Neural progenitor cell (in vitro differentiated cells): ENCODE measurements at regions not wholly inside any gene's neighbourhood (a gene's known extent, or its start where the extent isn't known, plus 50 kb on each side); places are given as distances from the start of the nearest gene placed in this dataset.

Experiments used
- DNase-seq: peaks from one replicate; pipeline ENCODE4 v3.0.0-alpha.2; 2016; ENCODE audit warnings: low spot score
- H2AFZ ChIP-seq: fragments of 200-600 bp; sonication (generic); replicated peaks from 2 replicates; pipeline ENCODE4 v1.6.1; 2016; ENCODE audit warnings: antibody characterized with exemption
- H3F3A ChIP-seq: fragments of 200-600 bp; sonication (generic); 2 replicates; pipeline ENCODE4 v1.6.1; 2016; ENCODE audit warnings: antibody characterized with exemption, low read depth
- H3K27ac ChIP-seq: fragments of 200-600 bp; sonication (generic); 2 replicates; pipeline ENCODE4 v1.5.1; 2016; ENCODE audit warnings: mild to moderate bottlenecking
- H3K27me3 ChIP-seq: fragments of 200-600 bp; sonication (generic); 2 replicates; pipeline ENCODE4 v1.6.1; 2016; ENCODE audit warnings: mild to moderate bottlenecking, moderate library complexity
- H3K36me3 ChIP-seq: fragments of 200-600 bp; sonication (generic); 2 replicates; pipeline ENCODE4 v1.5.1; 2016
- H3K4me1 ChIP-seq: fragments of 200-600 bp; sonication (generic); 2 replicates; pipeline ENCODE4 v1.6.1; 2016; ENCODE audit warnings: mixed run types
- H3K4me2 ChIP-seq: fragments of 200-600 bp; sonication (generic); 2 replicates; pipeline ENCODE4 v1.6.1; 2016
- H3K4me3 ChIP-seq: fragments of 200-600 bp; sonication (generic); 2 replicates; pipeline ENCODE4 v1.5.1; 2016
- H3K79me2 ChIP-seq: fragments of 200-600 bp; sonication (generic); 2 replicates; pipeline ENCODE4 v1.6.1; 2016; ENCODE audit warnings: low read depth
- H3K9ac ChIP-seq: fragments of 200-600 bp; sonication (generic); 2 replicates; pipeline ENCODE4 v1.6.1; 2016
- H3K9me3 ChIP-seq: fragments of 200-600 bp; sonication (generic); 2 replicates; pipeline ENCODE4 v1.5.1; 2016; ENCODE audit warnings: low read depth
- H4K20me1 ChIP-seq: fragments of 200-600 bp; sonication (generic); 2 replicates; pipeline ENCODE4 v1.6.1; 2016; ENCODE audit warnings: low read depth
- H3K27ac Mint-ChIP-seq: 3 replicates; pipeline ENCODE4 v1.8.0; 2021; ENCODE audit warnings: mixed read lengths
- H3K27me3 Mint-ChIP-seq: 2 replicates; pipeline ENCODE4 v1.8.0; 2022; ENCODE audit warnings: low read depth, mild to moderate bottlenecking, inconsistent platforms, moderate library complexity, mixed read lengths; ENCODE audit not compliant: insufficient read depth
- H3K36me3 Mint-ChIP-seq: 3 replicates; pipeline ENCODE4 v1.8.0; 2021; ENCODE audit warnings: mixed read lengths
- H3K4me1 Mint-ChIP-seq: 3 replicates; pipeline ENCODE4 v1.8.0; 2021; ENCODE audit warnings: mixed read lengths
- H3K4me3 Mint-ChIP-seq: 3 replicates; pipeline ENCODE4 v1.8.0; 2021; ENCODE audit warnings: mild to moderate bottlenecking, moderate library complexity, mixed read lengths
- H3K9me3 Mint-ChIP-seq: 3 replicates; pipeline ENCODE4 v1.8.0; 2020; ENCODE audit warnings: mixed read lengths
- CTCF ChIP-seq: fragments of 200-600 bp; sonication (generic); IDR thresholded peaks from 2 replicates; pipeline ENCODE4 v1.5.1; 2017; ENCODE audit warnings: antibody characterized with exemption, mild to moderate bottlenecking
- EZH2 ChIP-seq: fragments of 200-600 bp; sonication (generic); IDR thresholded peaks from 2 replicates; pipeline ENCODE4 v1.6.1; 2017; ENCODE audit warnings: antibody characterized with exemption, mild to moderate bottlenecking, moderate library complexity
- EZH2phosphoT487 ChIP-seq: fragments of 200-600 bp; sonication (generic); IDR thresholded peaks from 2 replicates; pipeline ENCODE4 v1.6.1; 2017; ENCODE audit warnings: antibody characterized with exemption

GRCh38 chr17:71192039-71192555 lies 928.7 kb upstream of the SOX9 start:
- no peak overlapping the region for H3K27ac ChIP-seq
- H3K27me3 Mint-ChIP-seq = no peaks in the 10 kb centered on the region

GRCh38 chr17:71192848-71193247 lies 928.0 kb upstream of the SOX9 start:
- Histone ChIP-seq H2AFZ (no peak overlapping the region), H3F3A (no peaks in the 10 kb centered on the region), H3K9ac (no peak overlapping the region), H3K79me2 (no peaks in the 10 kb centered on the region), H3K27me3 (no peaks in the 10 kb centered on the region), H3K36me3 (no peaks in the 10 kb centered on the region), H3K4me3 (no peak overlapping the region), H3K4me2 (no peak overlapping the region), H4K20me1 (no peaks in the 10 kb centered on the region), H3K9me3 (no peaks in the 10 kb centered on the region), H3K27ac (no peak overlapping the region), H3K4me1 (no peaks in the 10 kb centered on the region)
- H3K4me1 Mint-ChIP-seq = no peaks in the 10 kb centered on the region
- TF ChIP-seq EZH2phosphoT487 (no peak), CTCF (no peak), EZH2 (no peak)
- no peak for DNase-seq
- H3K27ac Mint-ChIP-seq = no peak overlapping the region
- H3K4me3 Mint-ChIP-seq = no peak overlapping the region
- no peaks in the 10 kb centered on the region for H3K27me3 Mint-ChIP-seq
- peaks cover 2% of the 10 kb centered on the region for H3K9me3 Mint-ChIP-seq
- no peaks in the 10 kb centered on the region for H3K36me3 Mint-ChIP-seq

More at GRCh38 chr17:71192039-71192555, 928.7 kb upstream of the SOX9 start:
- no peak overlapping the region for H3K4me3 Mint-ChIP-seq
- Histone ChIP-seq H3K4me1 (no peaks in the 10 kb centered on the region), H4K20me1 (no peaks in the 10 kb centered on the region), H2AFZ (no peak overlapping the region), H3K9me3 (no peaks in the 10 kb centered on the region), H3K4me2 (no peak overlapping the region), H3K36me3 (no peaks in the 10 kb centered on the region), H3K9ac (no peak overlapping the region), H3K27me3 (no peaks in the 10 kb centered on the region), H3F3A (no peaks in the 10 kb centered on the region), H3K4me3 (no peak overlapping the region), H3K79me2 (no peaks in the 10 kb centered on the region)
- no peaks in the 10 kb centered on the region for H3K36me3 Mint-ChIP-seq
- H3K4me1 Mint-ChIP-seq = no peaks in the 10 kb centered on the region
- peaks cover 2% of the 10 kb centered on the region for H3K9me3 Mint-ChIP-seq
- H3K27ac Mint-ChIP-seq = no peak overlapping the region
- TF ChIP-seq EZH2phosphoT487 (no peak), CTCF (no peak), EZH2 (no peak)
- no peak for DNase-seq

- H3F3A ChIP-seq = no peaks in the 10 kb centered on the region
- H3K27ac ChIP-seq = no peak overlapping the region
- no peak overlapping the region for H2AFZ ChIP-seq
- no peak overlapping the region for H3K27ac Mint-ChIP-seq
- no peaks in the 10 kb centered on the region for H3K27me3 Mint-ChIP-seq
- no peaks in the 10 kb centered on the region for H3K4me1 Mint-ChIP-seq
- no peaks in the 10 kb centered on the region for H3K9me3 ChIP-seq
- H3K27me3 ChIP-seq = no peaks in the 10 kb centered on the region
- TF ChIP-seq EZH2 (no peak), CTCF (no peak), EZH2phosphoT487 (no peak)
- no peaks in the 10 kb centered on the region for H4K20me1 ChIP-seq
- no peak overlapping the region for H3K9ac ChIP-seq
- H3K4me1 ChIP-seq = no peaks in the 10 kb centered on the region
- H3K79me2 ChIP-seq = no peaks in the 10 kb centered on the region
- no peak overlapping the region for H3K4me3 ChIP-seq
- no peaks in the 10 kb centered on the region for H3K36me3 Mint-ChIP-seq
- no peak for DNase-seq
- no peak overlapping the region for H3K4me2 ChIP-seq
- H3K36me3 ChIP-seq = no peaks in the 10 kb centered on the region
- peaks cover 2% of the 10 kb centered on the region for H3K9me3 Mint-ChIP-seq
- H3K4me3 Mint-ChIP-seq = no peak overlapping the region
These were observed 920.2 kb upstream of the SOX9 start for GRCh38 chr17:71200597-71200996.
